ENCODE measurements at regions not wholly inside any gene's neighbourhood (a gene's known extent, or its start where the extent isn't known, plus 50 kb on each side); places are given as distances from the start of the nearest gene placed in this dataset.
A peak's percentile ranks its signal among the peaks of the same experiment; 100 is the strongest.

GRCh38 chr3:197376735-197377555 is 78.5 kb upstream of the DLG1 start:
- Histone ChIP-seq H2AK5ac (ENCODE audit: low read depth, low read length) (no peak overlapping the region), H3K9ac (replicated peaks in 1 of 4; ENCODE audit: extremely low read depth in 1 of 4, low read depth in 3 of 4, low read length in 3 of 4) (no peak overlapping the region), H3K79me1 (ENCODE audit: low read depth, low read length) (no peaks in the 10 kb centered on the region), H2BK120ac (replicated peaks; ENCODE audit: low read depth, low read length) (no peak overlapping the region), H2BK5ac (ENCODE audit: low read depth, low read length) (no peak overlapping the region), H3K27me3 (replicated peaks in 1 of 4; ENCODE audit: control insufficient read depth in 3 of 4, extremely low read depth in 1 of 4, insufficient read depth in 3 of 4, low read length in 3 of 4) (no peaks in the 10 kb centered on the region), H3K23me2 (ENCODE audit: low read depth, low read length) (no peaks in the 10 kb centered on the region), H3K4me2 (ENCODE audit: insufficient read depth in 1 of 2, low read depth in 2 of 2, low read length in 2 of 2) (no peak overlapping the region), H2BK20ac (ENCODE audit: low read length) (no peak overlapping the region), H2BK12ac (ENCODE audit: low read depth, low read length) (no peak overlapping the region), H2BK15ac (ENCODE audit: low read length) (0 out of 2 replicates have a peak overlapping the region, but pooled peaks have one; percentile 16), H2AFZ (ENCODE audit: low read length) (no peak overlapping the region), H3K79me2 (ENCODE audit: control insufficient read depth in 1 of 2, insufficient read depth in 2 of 2, low read length in 2 of 2) (no peaks in the 10 kb centered on the region), H3K14ac (ENCODE audit: insufficient read length) (no peak overlapping the region), H3K4ac (replicated peaks; ENCODE audit: insufficient read length, low read depth, low read length) (no peak overlapping the region), H4K91ac (replicated peaks; ENCODE audit: insufficient read length, low read length) (no peak overlapping the region), H3K4me1 (replicated peaks in 1 of 4; ENCODE audit: control insufficient read depth in 3 of 4, insufficient read depth in 4 of 4, low read length in 3 of 4) (no peaks in the 10 kb centered on the region; a peak in 1 of 7 replicates), H3K36me3 (ENCODE audit: control insufficient read depth in 2 of 4, insufficient read depth in 4 of 4, low read length in 3 of 4) (no peaks in the 10 kb centered on the region), H4K8ac (ENCODE audit: extremely low read depth, insufficient read depth, low read length) (peak overlapping the region; percentile 8; the same call in 1 of the 2 replicates), H4K20me1 (replicated peaks in 1 of 2; ENCODE audit: control insufficient read depth in 1 of 2, insufficient read depth in 2 of 2, low read length in 2 of 2) (no peaks in the 10 kb centered on the region), H3K4me3 (ENCODE audit: extremely low read depth in 1 of 4, insufficient read depth in 2 of 4, low read depth in 3 of 4, low read length in 4 of 4) (no peak overlapping the region), H3K9me3 (ENCODE audit: insufficient read depth in 2 of 2, low read depth in 1 of 2, low read length in 1 of 2) (no peaks in the 10 kb centered on the region), H3K23ac (ENCODE audit: insufficient read length) (no peak overlapping the region), H3K18ac (ENCODE audit: extremely low read depth, low read length) (no peak overlapping the region), H3K56ac (replicated peaks; ENCODE audit: insufficient read length, low read depth, low read length) (no peak overlapping the region), H4K5ac (ENCODE audit: insufficient read length, low read depth, low read length) (no peak overlapping the region), H3K27ac (ENCODE audit: low read depth, low read length) (no peak overlapping the region)
- ChIA-PET POLR2A (ENCODE audit: partially characterized antibody) (interaction anchor here (0.7 to 1.4 kb wide), 2 partner anchors 9 to 13 kb away, joined by 3 to 5 read pairs; no protein-coding TSS in a partner anchor), CTCF (ENCODE audit: partially characterized antibody) (interaction anchor here (0.6 to 1.6 kb wide), 3 partner anchors 12 to 149 kb away, joined by 3 to 5 read pairs (median 3); no protein-coding TSS in a partner anchor)
- FAIRE-seq = no peak
- no peak for DNase-seq (ENCODE audit: low read depth in 1 of 2, low spot score in 2 of 2)
- WGBS, 2 experiments (ENCODE audit: extremely low coverage in 1 of 2, insufficient coverage in 1 of 2, insufficient read length in 1 of 2, insufficient replicate concordance in 2 of 2, low coverage in 1 of 2, low lambda C conversion rate in 2 of 2, missing lambda C conversion rate in 1 of 2) = 89% methylated on average over 10 of the region's 10 CpGs; no CpG with 5 or more reads in 1 of the 2 experiments
- TF ChIP-seq NANOG (IDR thresholded peaks at IDR 0.05; ENCODE audit: insufficient read depth, low read depth, low read length, poor library complexity, severe bottlenecking) (no peak), FOSL1 (IDR thresholded peaks at IDR 0.05; ENCODE audit: insufficient read depth, low read depth, low read length) (no peak), YY1 (IDR thresholded peaks at IDR 0.05; ENCODE audit: low read depth, low read length) (no peak), KDM4A (IDR thresholded peaks at IDR 0.05; ENCODE audit: low read depth, low read length, severe bottlenecking) (no peak), PHF8 (conservative IDR thresholded peaks at IDR 0.05; ENCODE audit: low read depth, low read length) (no peak), HDAC2 (IDR thresholded peaks at IDR 0.05; ENCODE audit: borderline replicate concordance in 1 of 2, low read depth in 2 of 2, low read length in 2 of 2) (no peak)

Measured in H1 (cell line).